H1 (cell line): ENCODE measurements at regions not wholly inside any gene's neighbourhood (a gene's known extent, or its start where the extent isn't known, plus 50 kb on each side); places are given as distances from the start of the nearest gene placed in this dataset.

Experiments used
- CTCF ChIA-PET: fragments of 300-600 bp; sonication (Branson Sonifier 250); formaldehyde crosslinking; loops from one replicate; lab custom pipeline; 2021; ENCODE audit not compliant: partially characterized antibody; lab: Charles Lee
- POLR2A ChIA-PET: fragments of 300-600 bp; sonication (Branson Sonifier 250); formaldehyde crosslinking; loops from one replicate; lab custom pipeline; 2021; ENCODE audit warnings: inconsistent platforms; ENCODE audit not compliant: partially characterized antibody; lab: Charles Lee
- DNase-seq, 2 experiments: peaks; one replicate each; pipeline versions ENCODE4 v3.0.0 to v3.0.0-alpha.2; 2010 to 2022; ENCODE audit warnings: low spot score in 2 of 2, low read depth in 1 of 2, mixed read lengths in 1 of 2
- FAIRE-seq: peaks from 2 replicates; lab custom pipeline; 2011; peaks lifted over from hg19 to GRCh38; lab: Jason Lieb, UNC
- H2AFZ ChIP-seq: 2 replicates; pipeline ENCODE4 v1.8.1; 2012; ENCODE audit warnings: low read length, inconsistent platforms
- H2AK5ac ChIP-seq: 2 replicates; pipeline ENCODE4 v1.6.1; 2013; ENCODE audit warnings: low read depth, low read length
- H2BK120ac ChIP-seq: replicated peaks from 2 replicates; pipeline ENCODE3; 2013; ENCODE audit warnings: low read depth, low read length, inconsistent platforms
- H2BK12ac ChIP-seq: 2 replicates; pipeline ENCODE4 v1.6.1; 2013; ENCODE audit warnings: low read depth, low read length
- H2BK15ac ChIP-seq: 2 replicates; pipeline ENCODE4 v1.6.1; 2013; ENCODE audit warnings: low read length
- H2BK20ac ChIP-seq: 2 replicates; pipeline ENCODE4 v1.6.1; 2013; ENCODE audit warnings: low read length
- H2BK5ac ChIP-seq: 2 replicates; pipeline ENCODE4 v1.6.1; 2013; ENCODE audit warnings: low read depth, low read length
- H3K14ac ChIP-seq: 2 replicates; pipeline ENCODE4 v1.6.1; 2013; ENCODE audit warnings: inconsistent platforms; ENCODE audit not compliant: insufficient read length
- H3K18ac ChIP-seq: 2 replicates; pipeline ENCODE4 v1.6.1; 2013; ENCODE audit warnings: low read length; ENCODE audit errors: extremely low read depth
- H3K23ac ChIP-seq: 2 replicates; pipeline ENCODE4 v1.6.1; 2013; ENCODE audit warnings: inconsistent platforms; ENCODE audit not compliant: insufficient read length
- H3K23me2 ChIP-seq: 2 replicates; pipeline ENCODE4 v1.6.1; 2013; ENCODE audit warnings: low read depth, low read length
- H3K27ac ChIP-seq: 2 replicates; pipeline ENCODE4 v1.6.1; 2011; ENCODE audit warnings: low read depth, low read length, inconsistent platforms
- H3K27me3 ChIP-seq, 4 experiments: replicated peaks in 1 of 4; 1 replicate in 1 of 4; 2 replicates in 3 of 4; pipeline versions ENCODE4 v1.6.1 to v1.8.1; 2011 to 2013; ENCODE audit warnings: low read length in 3 of 4, mild to moderate bottlenecking in 3 of 4, inconsistent platforms in 2 of 4, mixed read lengths in 2 of 4, moderate library complexity in 1 of 4; ENCODE audit not compliant: control insufficient read depth in 3 of 4, insufficient read depth in 3 of 4; ENCODE audit errors: extremely low read depth in 1 of 4
- H3K36me3 ChIP-seq, 4 experiments: 2 replicates each; pipeline versions ENCODE4 v1.6.1 to v1.8.1; 2011 to 2013; ENCODE audit warnings: mild to moderate bottlenecking in 4 of 4, low read length in 3 of 4, moderate library complexity in 2 of 4, control low read depth in 1 of 4, inconsistent platforms in 1 of 4; ENCODE audit not compliant: insufficient read depth in 4 of 4, control insufficient read depth in 2 of 4
- H3K4ac ChIP-seq: replicated peaks from 2 replicates; pipeline ENCODE3; 2013; ENCODE audit warnings: low read length, low read depth, mixed read lengths, inconsistent platforms; ENCODE audit not compliant: insufficient read length
- H3K4me1 ChIP-seq, 4 experiments: replicated peaks in 1 of 4; 1 replicate in 1 of 4; 2 replicates in 3 of 4; pipeline versions ENCODE4 v1.6.1 to v1.8.1; 2011 to 2013; ENCODE audit warnings: low read length in 3 of 4, inconsistent platforms in 2 of 4, mixed read lengths in 1 of 4; ENCODE audit not compliant: insufficient read depth in 4 of 4, control insufficient read depth in 3 of 4
- H3K4me2 ChIP-seq, 2 experiments: 2 replicates each; pipeline versions ENCODE4 v1.6.1 to v1.8.1; 2011 to 2013; ENCODE audit warnings: low read depth in 2 of 2, low read length in 2 of 2, control low read depth in 1 of 2, inconsistent platforms in 1 of 2, mild to moderate bottlenecking in 1 of 2; ENCODE audit not compliant: insufficient read depth in 1 of 2
- H3K4me3 ChIP-seq, 4 experiments: fragments of 200-600, 300-600 bp in 1 of 4; sonication (generic), shearing (Covaris generic), sonication (Bioruptor Twin) in 1 of 4; 2 replicates each; pipeline versions ENCODE4 v1.5.1 to v1.8.1; 2011 to 2016; ENCODE audit warnings: low read length in 4 of 4, low read depth in 3 of 4, control low read depth in 2 of 4, inconsistent platforms in 2 of 4, mild to moderate bottlenecking in 2 of 4, mixed read lengths in 1 of 4, moderate library complexity in 1 of 4; ENCODE audit not compliant: insufficient read depth in 2 of 4; ENCODE audit errors: extremely low read depth in 1 of 4
- H3K56ac ChIP-seq: replicated peaks from 2 replicates; pipeline ENCODE3; 2013; ENCODE audit warnings: low read depth, mild to moderate bottlenecking, mixed read lengths, low read length, inconsistent platforms; ENCODE audit not compliant: insufficient read length
- H3K79me1 ChIP-seq: 2 replicates; pipeline ENCODE4 v1.6.1; 2013; ENCODE audit warnings: low read depth, low read length, control low read depth
- H3K79me2 ChIP-seq, 2 experiments: 2 replicates each; pipeline versions ENCODE4 v1.6.1 to v1.8.1; 2012 to 2013; ENCODE audit warnings: low read length in 2 of 2, mild to moderate bottlenecking in 2 of 2, inconsistent platforms in 1 of 2; ENCODE audit not compliant: insufficient read depth in 2 of 2, control insufficient read depth in 1 of 2
- H3K9ac ChIP-seq, 4 experiments: replicated peaks in 1 of 4; 1 replicate in 1 of 4; 2 replicates in 3 of 4; pipeline versions ENCODE4 v1.6.1 to v1.8.1; 2011 to 2013; ENCODE audit warnings: low read depth in 3 of 4, low read length in 3 of 4, control low read depth in 2 of 4, mild to moderate bottlenecking in 2 of 4, moderate library complexity in 2 of 4, inconsistent platforms in 1 of 4; ENCODE audit errors: extremely low read depth in 1 of 4
- H3K9me3 ChIP-seq, 2 experiments: 2 replicates each; pipeline versions ENCODE4 v1.6.1 to v1.8.1; 2012 to 2013; ENCODE audit warnings: mild to moderate bottlenecking in 2 of 2, moderate library complexity in 2 of 2, control low read depth in 1 of 2, inconsistent platforms in 1 of 2, low read depth in 1 of 2, low read length in 1 of 2, mixed read lengths in 1 of 2; ENCODE audit not compliant: insufficient read depth in 2 of 2
- H4K20me1 ChIP-seq, 2 experiments: replicated peaks in 1 of 2; 2 replicates each; pipeline versions ENCODE3 to v1.8.1; 2011 to 2013; ENCODE audit warnings: inconsistent platforms in 2 of 2, low read length in 2 of 2, mild to moderate bottlenecking in 1 of 2; ENCODE audit not compliant: insufficient read depth in 2 of 2, control insufficient read depth in 1 of 2
- H4K5ac ChIP-seq: 2 replicates; pipeline ENCODE4 v1.6.1; 2013; ENCODE audit warnings: low read length, low read depth, mixed read lengths, inconsistent platforms; ENCODE audit not compliant: insufficient read length
- H4K8ac ChIP-seq: 2 replicates; pipeline ENCODE4 v1.8.0; 2013; ENCODE audit warnings: mild to moderate bottlenecking, moderate library complexity, low read length, inconsistent platforms; ENCODE audit not compliant: insufficient read depth; ENCODE audit errors: extremely low read depth
- H4K91ac ChIP-seq: replicated peaks from 2 replicates; pipeline ENCODE3; 2013; ENCODE audit warnings: low read length, mixed read lengths, inconsistent platforms; ENCODE audit not compliant: insufficient read length
- KDM5A ChIP-seq: fragments of 200-600 bp; IDR thresholded peaks from 2 replicates; pipeline ENCODE4 v1.7.1; 2012; ENCODE audit warnings: mild to moderate bottlenecking, low read length, inconsistent platforms, mixed read lengths
- SIRT6 ChIP-seq: IDR thresholded peaks from one replicate; pipeline ENCODE4 v1.7.1; 2012; ENCODE audit warnings: low read length, inconsistent platforms
- SUZ12 ChIP-seq: fragments of 200-600 bp; sonication (generic); IDR thresholded peaks from 2 replicates; pipeline ENCODE4 v1.6.1; 2012; ENCODE audit warnings: mild to moderate bottlenecking, inconsistent platforms, low read length, moderate library complexity, mixed read lengths
- WGBS, 2 experiments: shearing (Covaris generic) in 1 of 2; methylation state at CpG; one replicate each; pipeline versions ENCODE4 v1.1.6 to v1.1.7; 2013 to 2015; ENCODE audit warnings: low lambda C conversion rate in 2 of 2, mixed read lengths in 2 of 2, inconsistent platforms in 1 of 2, low coverage in 1 of 2, missing lambda C conversion rate in 1 of 2; ENCODE audit not compliant: insufficient replicate concordance in 2 of 2, insufficient coverage in 1 of 2, insufficient read length in 1 of 2; ENCODE audit errors: extremely low coverage in 1 of 2, missing lambda C conversion rate in 1 of 2; 5-methylcytosine and 5-hydroxymethylcytosine counted together
- TF ChIP-seq, protein P1 (sequence below): IDR thresholded peaks from 2 replicates; pipeline ENCODE4 v1.6.1; 2012; ENCODE audit warnings: low read length, inconsistent platforms

DNA sequence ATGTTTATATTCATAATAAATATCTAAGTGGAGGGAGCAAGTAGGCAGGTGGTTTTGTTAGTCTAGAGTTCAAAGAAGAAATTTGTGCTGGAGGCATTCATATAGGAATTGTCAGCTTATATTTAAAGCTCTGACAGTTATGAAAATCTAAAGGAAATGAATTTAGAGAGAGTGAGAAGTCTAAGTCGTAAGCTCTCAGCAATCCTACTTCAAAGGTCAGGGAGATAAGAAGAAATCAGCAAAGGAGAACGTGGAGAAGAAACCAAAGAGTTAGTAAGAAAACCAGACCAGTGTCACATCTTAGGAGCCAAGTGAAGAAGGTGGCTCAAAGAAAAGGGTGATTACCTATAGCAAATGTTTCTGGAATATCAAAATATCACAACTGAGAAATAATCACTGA, 241.8 kb downstream of the FSCB start:
- DNase-seq (no peak), FAIRE-seq (no peak)
- Histone ChIP-seq H2AK5ac (no peak overlapping the region), H3K4me3 (no peak overlapping the region), H3K23ac (no peak overlapping the region), H4K5ac (no peak overlapping the region), H2BK5ac (no peak overlapping the region), H3K4ac (no peak overlapping the region), H3K14ac (no peak overlapping the region), H3K56ac (no peak overlapping the region), H3K79me1 (no peaks in the 10 kb centered on the region), H2BK120ac (no peak overlapping the region), H2BK12ac (no peak overlapping the region), H3K36me3 (no peaks in the 10 kb centered on the region), H3K9me3 (peaks cover 0 to 2% of the 10 kb centered on the region in 2 experiments; a peak in 2 of 4 replicates), H3K27ac (no peak overlapping the region), H4K20me1 (no peaks in the 10 kb centered on the region), H3K23me2 (no peaks in the 10 kb centered on the region), H3K4me1 (no peaks in the 10 kb centered on the region), H4K8ac (no peak overlapping the region), H2BK20ac (no peak overlapping the region), H3K9ac (no peak overlapping the region), H3K79me2 (no peaks in the 10 kb centered on the region), H2AFZ (no peak overlapping the region), H3K4me2 (no peak overlapping the region), H4K91ac (no peak overlapping the region), H3K27me3 (no peaks in the 10 kb centered on the region), H3K18ac (no peak overlapping the region), H2BK15ac (no peak overlapping the region)
- 88% methylated on average over 2 of the region's 2 CpGs; no CpG with 5 or more reads in 1 of the 2 experiments for WGBS, 2 experiments
- ChIA-PET POLR2A (no interaction called here), CTCF (no interaction called here)
- TF ChIP-seq, protein P1, sequence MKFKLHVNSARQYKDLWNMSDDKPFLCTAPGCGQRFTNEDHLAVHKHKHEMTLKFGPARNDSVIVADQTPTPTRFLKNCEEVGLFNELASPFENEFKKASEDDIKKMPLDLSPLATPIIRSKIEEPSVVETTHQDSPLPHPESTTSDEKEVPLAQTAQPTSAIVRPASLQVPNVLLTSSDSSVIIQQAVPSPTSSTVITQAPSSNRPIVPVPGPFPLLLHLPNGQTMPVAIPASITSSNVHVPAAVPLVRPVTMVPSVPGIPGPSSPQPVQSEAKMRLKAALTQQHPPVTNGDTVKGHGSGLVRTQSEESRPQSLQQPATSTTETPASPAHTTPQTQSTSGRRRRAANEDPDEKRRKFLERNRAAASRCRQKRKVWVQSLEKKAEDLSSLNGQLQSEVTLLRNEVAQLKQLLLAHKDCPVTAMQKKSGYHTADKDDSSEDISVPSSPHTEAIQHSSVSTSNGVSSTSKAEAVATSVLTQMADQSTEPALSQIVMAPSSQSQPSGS: no peak
- TF ChIP-seq SIRT6 (no peak), KDM5A (no peak), SUZ12 (no peak)
